Fibroblast of pulmonary artery (primary cell): ENCODE measurements at regions not wholly inside any gene's neighbourhood (a gene's known extent, or its start where the extent isn't known, plus 50 kb on each side); places are given as distances from the start of the nearest gene placed in this dataset.

ENCODE experiments used
- DNase-seq: peaks from one replicate; pipeline ENCODE4 v3.0.0-alpha.2; 2010; ENCODE audit warnings: low read depth
- H3K4me3 ChIP-seq: replicated peaks from 2 replicates; pipeline ENCODE4 v1.5.1; 2011; ENCODE audit warnings: low read depth, mild to moderate bottlenecking, control low read depth, low read length, moderate library complexity
- CTCF ChIP-seq: IDR thresholded peaks from 2 replicates; pipeline ENCODE4 v1.5.1; 2011; ENCODE audit warnings: mild to moderate bottlenecking, control low read depth, low read length, inconsistent platforms; ENCODE audit errors: missing control alignments

GRCh38 chr20:60073086-60073485, 114.9 kb downstream of the CDH26 start:
- TF ChIP-seq CTCF: no peak
- DNase-seq: no peak
- no peak overlapping the region for H3K4me3 ChIP-seq

GRCh38 chr20:60073504-60073903, 115.3 kb downstream of the CDH26 start:
- DNase-seq: no peak
- H3K4me3 ChIP-seq: no peak overlapping the region
- no peak for TF ChIP-seq CTCF

- DNase-seq: no peak
- no peak overlapping the region for H3K4me3 ChIP-seq
- TF ChIP-seq CTCF: no peak
Measured at GRCh38 chr20:60074276-60074675, 116.1 kb downstream of the CDH26 start.

- no peak overlapping the region for H3K4me3 ChIP-seq
- DNase-seq: no peak
- TF ChIP-seq CTCF: no peak
Measured at GRCh38 chr20:60078351-60079250, 120.4 kb downstream of the CDH26 start.

- TF ChIP-seq CTCF: no peak
Measured at GRCh38 chr20:60080401-60080800, 122.2 kb downstream of the CDH26 start.

GRCh38 chr20:60085551-60086132, 127.4 kb downstream of the CDH26 start:
- no peak overlapping the region for H3K4me3 ChIP-seq
- TF ChIP-seq CTCF: no peak
- DNase-seq: no peak

More at GRCh38 chr20:60080401-60080800, 122.2 kb downstream of the CDH26 start:
- H3K4me3 ChIP-seq: no peak overlapping the region
- DNase-seq: no peak
